Neuronal stem cell (in vitro differentiated cells): ENCODE measurements at regions not wholly inside any gene's neighbourhood (a gene's known extent, or its start where the extent isn't known, plus 50 kb on each side); places are given as distances from the start of the nearest gene placed in this dataset.

ENCODE experiments used
- DNase-seq: peaks from one replicate; pipeline ENCODE4 v3.0.0-alpha.2; 2013; ENCODE audit warnings: low spot score
- H2AFZ ChIP-seq: one replicate; pipeline ENCODE4 v1.6.1; 2013; ENCODE audit warnings: mild to moderate bottlenecking, low read length, inconsistent platforms
- H2AK5ac ChIP-seq: 2 replicates; pipeline ENCODE4 v1.6.1; 2013; ENCODE audit warnings: low read depth, mild to moderate bottlenecking, inconsistent platforms, low read length, moderate library complexity, mixed read lengths
- H2BK120ac ChIP-seq: 2 replicates; pipeline ENCODE4 v1.6.1; 2013; ENCODE audit warnings: low read depth, mild to moderate bottlenecking, inconsistent platforms, low read length, moderate library complexity, mixed read lengths
- H2BK12ac ChIP-seq: one replicate; pipeline ENCODE4 v1.6.1; 2013; ENCODE audit warnings: low read length, inconsistent platforms
- H2BK15ac ChIP-seq: 2 replicates; pipeline ENCODE4 v1.6.1; 2013; ENCODE audit warnings: mild to moderate bottlenecking, low read length, inconsistent platforms, mixed read lengths
- H2BK5ac ChIP-seq: one replicate; pipeline ENCODE4 v1.6.1; 2013; ENCODE audit warnings: inconsistent platforms, mild to moderate bottlenecking, low read length, moderate library complexity
- H3K14ac ChIP-seq: one replicate; pipeline ENCODE4 v1.6.1; 2013; ENCODE audit warnings: low read length, inconsistent platforms
- H3K18ac ChIP-seq: 2 replicates; pipeline ENCODE4 v1.6.1; 2013; ENCODE audit warnings: low read length, inconsistent platforms
- H3K23ac ChIP-seq: 2 replicates; pipeline ENCODE4 v1.6.1; 2013; ENCODE audit warnings: low read depth, mild to moderate bottlenecking, mixed read lengths, low read length, inconsistent platforms; ENCODE audit not compliant: poor library complexity
- H3K27ac ChIP-seq: replicated peaks from 3 replicates; pipeline ENCODE4 v1.5.1; 2013; ENCODE audit warnings: low read length, inconsistent platforms
- H3K27me3 ChIP-seq, 3 experiments: 2 replicates each; pipeline ENCODE4 v1.6.1; 2013; ENCODE audit warnings: low read length in 3 of 3, mild to moderate bottlenecking in 2 of 3, inconsistent platforms in 1 of 3, low read depth in 1 of 3, mixed read lengths in 1 of 3, moderate library complexity in 1 of 3; ENCODE audit not compliant: control insufficient read depth in 3 of 3, insufficient read depth in 3 of 3
- H3K36me3 ChIP-seq, 2 donors: replicated peaks in 1 of 2; 2 replicates each; pipeline ENCODE4 v1.6.1; 2013; ENCODE audit warnings: low read length in 2 of 2; ENCODE audit not compliant: control insufficient read depth in 2 of 2, insufficient read depth in 2 of 2
- H3K4ac ChIP-seq: 2 replicates; pipeline ENCODE4 v1.6.1; 2013; ENCODE audit warnings: inconsistent platforms, mild to moderate bottlenecking, low read length, moderate library complexity
- H3K4me1 ChIP-seq, 2 donors: 1 replicate in 1 of 2; 2 replicates in 1 of 2; pipeline ENCODE4 v1.6.1; 2013; ENCODE audit warnings: low read length in 2 of 2, low read depth in 1 of 2; ENCODE audit not compliant: control insufficient read depth in 2 of 2, insufficient read depth in 1 of 2
- H3K4me2 ChIP-seq: one replicate; pipeline ENCODE4 v1.6.1; 2013; ENCODE audit warnings: mild to moderate bottlenecking, low read length, inconsistent platforms; ENCODE audit not compliant: insufficient read depth, poor library complexity, severe bottlenecking
- H3K4me3 ChIP-seq, 2 donors: 2 replicates each; pipeline ENCODE4 v1.5.1; 2013; ENCODE audit warnings: low read length in 2 of 2, mild to moderate bottlenecking in 2 of 2, inconsistent platforms in 1 of 2, moderate library complexity in 1 of 2
- H3K79me1 ChIP-seq: one replicate; pipeline ENCODE4 v1.6.1; 2013; ENCODE audit warnings: low read depth, mild to moderate bottlenecking, inconsistent platforms, low read length, moderate library complexity
- H3K9ac ChIP-seq: one replicate; pipeline ENCODE4 v1.6.1; 2013; ENCODE audit warnings: mild to moderate bottlenecking, low read depth, low read length, inconsistent platforms; ENCODE audit not compliant: poor library complexity
- H3K9me3 ChIP-seq, 2 donors: replicated peaks in 1 of 2; 2 replicates each; pipeline versions ENCODE3 to v1.6.1; 2013; ENCODE audit warnings: low read length in 2 of 2, mild to moderate bottlenecking in 2 of 2, inconsistent platforms in 1 of 2, low read depth in 1 of 2, mixed read lengths in 1 of 2, moderate library complexity in 1 of 2; ENCODE audit not compliant: control insufficient read depth in 2 of 2, insufficient read depth in 1 of 2
- H4K8ac ChIP-seq: one replicate; pipeline ENCODE4 v1.6.1; 2013; ENCODE audit warnings: low read depth, mild to moderate bottlenecking, inconsistent platforms, low read length, moderate library complexity
- H4K91ac ChIP-seq: one replicate; pipeline ENCODE4 v1.6.1; 2013; ENCODE audit warnings: low read length, low read depth, mild to moderate bottlenecking, inconsistent platforms; ENCODE audit not compliant: poor library complexity
- WGBS, 2 donors: extraction: QIAGEN DNeasy Blood & Tissue Kit; methylation state at CpG; one replicate each; pipeline ENCODE4 v1.1.7; 2013; ENCODE audit warnings: missing lambda C conversion rate in 2 of 2, mixed read lengths in 1 of 2; ENCODE audit not compliant: insufficient read length in 2 of 2, insufficient replicate concordance in 1 of 2; ENCODE audit errors: extremely low coverage in 2 of 2; 5-methylcytosine and 5-hydroxymethylcytosine counted together

DNA sequence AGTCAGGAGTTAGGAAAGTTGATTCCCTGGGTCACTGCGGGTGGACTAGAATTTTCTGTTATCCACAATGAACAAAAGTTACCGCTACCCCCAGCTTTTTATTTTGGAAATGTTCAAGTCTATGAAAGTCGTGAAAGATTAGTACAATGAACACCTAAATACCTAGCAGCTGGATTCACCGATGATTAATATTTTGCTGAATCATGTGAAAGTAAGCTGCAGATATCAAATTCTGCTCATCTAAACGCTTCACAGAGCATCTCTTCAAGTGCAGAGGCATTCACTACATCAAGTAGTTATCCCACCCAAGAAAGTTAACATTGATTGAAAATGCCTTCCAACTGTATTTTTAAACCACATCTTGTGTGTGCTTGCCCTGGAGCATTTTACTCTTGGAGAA is 729.0 kb upstream of the NR2F2 start:
- no peak overlapping the region for H2AK5ac ChIP-seq
- H2BK12ac ChIP-seq: no peak overlapping the region
- H4K91ac ChIP-seq: no peak overlapping the region
- no peak overlapping the region for H3K4me2 ChIP-seq
- no peak overlapping the region for H2BK15ac ChIP-seq
- H3K4me3 ChIP-seq: no peak overlapping the region
- H2AFZ ChIP-seq: no peak overlapping the region
- H3K18ac ChIP-seq: no peak overlapping the region
- H3K9me3 ChIP-seq: peaks cover 4 to 15% of the 10 kb centered on the region in 2 donors
- no peak overlapping the region for H3K4ac ChIP-seq
- H3K4me1 ChIP-seq: peaks cover 4 to 23% of the 10 kb centered on the region in 2 donors
- WGBS, 2 donors: no CpG with 5 or more reads among the region's 5 CpGs
- H3K23ac ChIP-seq: no peak overlapping the region
- DNase-seq: no peak
- no peak overlapping the region for H2BK120ac ChIP-seq
- no peak overlapping the region for H3K14ac ChIP-seq
- H3K79me1 ChIP-seq: no peaks in the 10 kb centered on the region
- no peaks in the 10 kb centered on the region for H3K27me3 ChIP-seq
- no peak overlapping the region for H3K27ac ChIP-seq
- no peak overlapping the region for H2BK5ac ChIP-seq
- H3K36me3 ChIP-seq: no peaks in the 10 kb centered on the region
- no peak overlapping the region for H4K8ac ChIP-seq
- H3K9ac ChIP-seq: no peak overlapping the region

DNA sequence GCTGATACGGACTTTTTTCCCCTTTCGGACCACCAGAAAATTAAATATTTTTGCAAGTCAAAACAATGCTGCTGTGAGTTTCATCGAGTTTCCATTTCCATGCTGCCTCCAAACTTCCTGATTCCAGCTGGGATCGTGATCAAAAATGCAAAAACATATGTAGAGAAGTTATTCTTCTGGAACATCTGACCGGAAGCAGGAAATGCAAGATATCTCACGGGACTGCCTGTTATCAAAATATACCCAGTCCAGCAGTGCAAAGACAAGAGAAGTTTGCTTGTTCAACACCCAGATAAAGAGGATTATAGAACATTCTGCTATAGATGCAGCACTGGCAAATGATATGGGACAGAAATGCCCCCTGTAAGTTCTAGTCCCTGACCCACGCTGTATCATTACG is 726.7 kb upstream of the NR2F2 start:
- H2BK15ac ChIP-seq: no peak overlapping the region
- H3K9ac ChIP-seq: no peak overlapping the region
- H3K18ac ChIP-seq: no peak overlapping the region
- H4K8ac ChIP-seq: no peak overlapping the region
- H3K4me3 ChIP-seq: no peak overlapping the region
- H4K91ac ChIP-seq: no peak overlapping the region
- no CpG with 5 or more reads among the region's 8 CpGs for WGBS, 2 donors
- H3K27me3 ChIP-seq: no peaks in the 10 kb centered on the region
- H3K79me1 ChIP-seq: no peaks in the 10 kb centered on the region
- no peak overlapping the region for H3K4ac ChIP-seq
- no peak overlapping the region for H2AFZ ChIP-seq
- peaks cover 4 to 17% of the 10 kb centered on the region in 2 donors for H3K9me3 ChIP-seq
- H3K4me1 ChIP-seq: peaks cover 0 to 1% of the 10 kb centered on the region in 2 donors
- no peak overlapping the region for H3K27ac ChIP-seq
- H3K4me2 ChIP-seq: no peak overlapping the region
- no peak overlapping the region for H2BK120ac ChIP-seq
- H3K36me3 ChIP-seq: no peaks in the 10 kb centered on the region
- no peak overlapping the region for H2BK12ac ChIP-seq
- no peak overlapping the region for H3K23ac ChIP-seq
- DNase-seq: no peak
- no peak overlapping the region for H2BK5ac ChIP-seq
- no peak overlapping the region for H3K14ac ChIP-seq
- H2AK5ac ChIP-seq: no peak overlapping the region

DNA sequence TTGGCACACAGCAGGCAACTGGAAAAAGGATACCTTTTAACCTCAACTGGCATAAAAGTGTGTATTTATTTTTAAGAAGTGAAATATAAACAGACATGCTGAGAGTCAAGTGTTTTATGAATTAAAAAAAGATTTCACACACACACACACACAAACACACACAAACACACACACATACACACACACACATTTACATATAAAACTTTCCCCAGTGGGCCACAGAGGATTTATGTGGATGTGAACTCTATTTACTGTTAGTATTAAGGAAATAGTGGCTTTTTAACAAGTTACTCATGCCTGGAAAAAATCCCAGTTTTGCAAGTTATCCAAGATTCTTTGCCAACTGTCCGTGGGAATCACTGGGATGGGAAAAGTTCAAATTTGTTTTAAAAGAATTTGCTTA is 725.9 kb upstream of the NR2F2 start:
- H3K9me3 ChIP-seq: peaks cover 4 to 16% of the 10 kb centered on the region in 2 donors
- peaks cover 0 to 7% of the 10 kb centered on the region in 2 donors for H3K4me1 ChIP-seq
- no peak overlapping the region for H4K91ac ChIP-seq
- H2BK15ac ChIP-seq: no peak overlapping the region
- H2AK5ac ChIP-seq: no peak overlapping the region
- no peak overlapping the region for H2BK120ac ChIP-seq
- no peak overlapping the region for H3K18ac ChIP-seq
- no peak overlapping the region for H2BK12ac ChIP-seq
- no peak overlapping the region for H3K4me3 ChIP-seq
- no peak overlapping the region for H3K23ac ChIP-seq
- H3K4me2 ChIP-seq: no peak overlapping the region
- H3K79me1 ChIP-seq: no peaks in the 10 kb centered on the region
- no peak overlapping the region for H3K14ac ChIP-seq
- no peak overlapping the region for H3K4ac ChIP-seq
- H3K27ac ChIP-seq: no peak overlapping the region
- no peak overlapping the region for H4K8ac ChIP-seq
- H3K27me3 ChIP-seq: no peaks in the 10 kb centered on the region
- no peak overlapping the region for H2BK5ac ChIP-seq
- WGBS, 2 donors: no CpG with 5 or more reads among the region's 1 CpG
- no peak overlapping the region for H3K9ac ChIP-seq
- no peaks in the 10 kb centered on the region for H3K36me3 ChIP-seq
- no peak for DNase-seq
- H2AFZ ChIP-seq: no peak overlapping the region

DNA sequence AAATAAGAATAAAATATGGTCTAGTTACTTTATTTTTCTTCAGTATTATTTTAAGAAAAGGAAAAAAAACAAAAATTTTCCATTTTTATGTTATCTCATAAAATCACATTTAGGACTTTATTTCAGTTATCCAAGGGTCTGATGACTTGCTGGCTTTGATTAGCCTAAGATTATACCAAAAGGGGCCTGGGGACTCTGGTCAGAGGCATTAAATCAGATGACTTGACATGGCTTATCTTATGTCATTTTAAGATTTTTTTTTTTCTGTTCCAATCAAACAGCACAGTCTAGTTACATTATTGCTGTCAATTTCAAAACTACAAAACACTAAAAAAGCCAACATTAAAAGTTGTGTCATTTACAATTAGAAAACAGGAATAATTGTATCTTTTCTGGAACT is 725.4 kb upstream of the NR2F2 start:
- H2BK12ac ChIP-seq: no peak overlapping the region
- no peak overlapping the region for H2AFZ ChIP-seq
- H3K4me2 ChIP-seq: no peak overlapping the region
- no peak overlapping the region for H3K27ac ChIP-seq
- H3K23ac ChIP-seq: no peak overlapping the region
- DNase-seq: no peak
- no peak overlapping the region for H3K14ac ChIP-seq
- H3K4me3 ChIP-seq: no peak overlapping the region
- no peak overlapping the region for H3K9ac ChIP-seq
- no peak overlapping the region for H4K91ac ChIP-seq
- H2AK5ac ChIP-seq: no peak overlapping the region
- H3K4me1 ChIP-seq: peaks cover 2 to 11% of the 10 kb centered on the region in 2 donors
- H3K9me3 ChIP-seq: peaks cover 2 to 11% of the 10 kb centered on the region in 2 donors
- H4K8ac ChIP-seq: no peak overlapping the region
- no peaks in the 10 kb centered on the region for H3K27me3 ChIP-seq
- no peak overlapping the region for H3K4ac ChIP-seq
- no peak overlapping the region for H2BK15ac ChIP-seq
- H2BK5ac ChIP-seq: no peak overlapping the region
- H2BK120ac ChIP-seq: no peak overlapping the region
- H3K36me3 ChIP-seq: no peaks in the 10 kb centered on the region
- no peak overlapping the region for H3K18ac ChIP-seq
- H3K79me1 ChIP-seq: no peaks in the 10 kb centered on the region
